ENCODE measurements at regions not wholly inside any gene's neighbourhood (a gene's known extent, or its start where the extent isn't known, plus 50 kb on each side); places are given as distances from the start of the nearest gene placed in this dataset.

- TF ChIP-seq CTCF (IDR thresholded peaks at IDR 0.05; ENCODE audit: low read length), result no peak
- TF ChIP-seq EZH2 (IDR thresholded peaks at IDR 0.05; ENCODE audit: borderline replicate concordance, low read length), result no peak
These were observed 868.4 kb downstream of the DIPK2A start for GRCh38 chr3:144839991-144840390.
